IMR-90 (cell line): ENCODE measurements at regions not wholly inside any gene's neighbourhood (a gene's known extent, or its start where the extent isn't known, plus 50 kb on each side); places are given as distances from the start of the nearest gene placed in this dataset.

Experiments used
- ATAC-seq: fragments of 200-7000 bp; cut with Tn5 transposase; 2 replicates; pipeline ENCODE4 v1.9.1; 2020; ENCODE audit warnings: low read depth, mild to moderate bottlenecking, moderate library complexity
- BruUV-seq: library from RNA; stranded (reverse); fragments of 400-500 nt; replicated peaks from 2 replicates; lab custom pipeline; 2021; lab: Mats Ljungman, UMichigan
- CTCF ChIA-PET: fragments of 300-600 bp; formaldehyde crosslinking; extraction: SDS; loops from one replicate; lab custom pipeline; 2021; ENCODE audit warnings: antibody characterized with exemption; lab: Yijun Ruan, JAX
- POLR2A ChIA-PET: fragments of 300-600 bp; sonication (Branson Sonifier 250); formaldehyde crosslinking; loops from one replicate; lab custom pipeline; 2022; ENCODE audit warnings: antibody characterized with exemption; ENCODE audit not compliant: unreplicated experiment; lab: Charles Lee
- DNase-seq: peaks from one replicate; pipeline ENCODE4 v3.0.0; 2013
- H2AFZ ChIP-seq: replicated peaks from 2 replicates; pipeline ENCODE3; 2013; ENCODE audit warnings: low read length, mild to moderate bottlenecking; ENCODE audit not compliant: poor library complexity
- H2AK5ac ChIP-seq: 2 replicates; pipeline ENCODE4 v1.6.1; 2013; ENCODE audit warnings: low read depth, low read length, inconsistent platforms
- H2AK9ac ChIP-seq: replicated peaks from 2 replicates; pipeline ENCODE3; 2013; ENCODE audit warnings: mild to moderate bottlenecking, low read depth, low read length, moderate library complexity; ENCODE audit not compliant: poor library complexity
- H2BK120ac ChIP-seq: 2 replicates; pipeline ENCODE4 v1.6.1; 2013; ENCODE audit warnings: low read depth, low read length, inconsistent platforms
- H2BK15ac ChIP-seq: 3 replicates; pipeline ENCODE4 v1.6.1; 2013; ENCODE audit warnings: low read depth, low read length, inconsistent platforms
- H2BK20ac ChIP-seq: 2 replicates; pipeline ENCODE4 v1.6.1; 2013; ENCODE audit warnings: low read depth, mild to moderate bottlenecking, inconsistent platforms, low read length, moderate library complexity
- H2BK5ac ChIP-seq: 2 replicates; pipeline ENCODE4 v1.6.1; 2013; ENCODE audit warnings: mild to moderate bottlenecking, low read depth, low read length, inconsistent platforms; ENCODE audit not compliant: poor library complexity, severe bottlenecking
- H3K14ac ChIP-seq: replicated peaks from 2 replicates; pipeline ENCODE4 v1.6.1; 2013; ENCODE audit warnings: low read depth, low read length, inconsistent platforms
- H3K18ac ChIP-seq: 2 replicates; pipeline ENCODE4 v1.6.1; 2013; ENCODE audit warnings: low read depth, low read length, control low read depth
- H3K23ac ChIP-seq: 2 replicates; pipeline ENCODE4 v1.6.1; 2013; ENCODE audit warnings: low read depth, low read length, inconsistent platforms
- H3K27ac ChIP-seq: 2 replicates; pipeline ENCODE4 v1.5.1; 2013; ENCODE audit warnings: mild to moderate bottlenecking, control low read depth, low read length; ENCODE audit not compliant: insufficient read depth
- H3K27me3 ChIP-seq: 2 replicates; pipeline ENCODE4 v1.6.1; 2013; ENCODE audit warnings: low read length; ENCODE audit not compliant: control insufficient read depth, insufficient read depth
- H3K36me3 ChIP-seq: 2 replicates; pipeline ENCODE4 v1.6.1; 2013; ENCODE audit warnings: low read length, mixed read lengths; ENCODE audit not compliant: control insufficient read depth, insufficient read depth
- H3K4ac ChIP-seq: 2 replicates; pipeline ENCODE4 v1.6.1; 2013; ENCODE audit warnings: low read depth, low read length, inconsistent platforms
- H3K4me1 ChIP-seq: 2 replicates; pipeline ENCODE4 v1.6.1; 2013; ENCODE audit warnings: low read length, mixed read lengths; ENCODE audit not compliant: control insufficient read depth, insufficient read depth
- H3K4me2 ChIP-seq: 2 replicates; pipeline ENCODE4 v1.6.1; 2013; ENCODE audit warnings: low read depth, mild to moderate bottlenecking, control low read depth, low read length, moderate library complexity
- H3K4me3 ChIP-seq: 2 replicates; pipeline ENCODE4 v1.5.1; 2013; ENCODE audit warnings: low read depth, mild to moderate bottlenecking, control low read depth, low read length, moderate library complexity; ENCODE audit not compliant: insufficient read depth
- H3K56ac ChIP-seq: 2 replicates; pipeline ENCODE4 v1.6.1; 2013; ENCODE audit warnings: low read length, inconsistent platforms; ENCODE audit not compliant: insufficient read depth; ENCODE audit errors: extremely low read depth
- H3K79me1 ChIP-seq, 2 experiments: 2 replicates each; pipeline ENCODE4 v1.6.1; 2013; ENCODE audit warnings: low read length in 2 of 2, inconsistent platforms in 1 of 2, low read depth in 1 of 2
- H3K9ac ChIP-seq: 2 replicates; pipeline ENCODE4 v1.6.1; 2013; ENCODE audit warnings: low read depth, low read length, control low read depth
- H3K9me1 ChIP-seq: 2 replicates; pipeline ENCODE4 v1.6.1; 2013; ENCODE audit warnings: low read length, inconsistent platforms; ENCODE audit not compliant: insufficient read depth
- H3K9me3 ChIP-seq: 2 replicates; pipeline ENCODE4 v1.6.1; 2013; ENCODE audit warnings: low read length; ENCODE audit not compliant: control insufficient read depth, insufficient read depth
- H4K20me1 ChIP-seq: 2 replicates; pipeline ENCODE4 v1.6.1; 2013; ENCODE audit warnings: low read length, inconsistent platforms; ENCODE audit not compliant: insufficient read depth
- H4K5ac ChIP-seq: 2 replicates; pipeline ENCODE4 v1.6.1; 2013; ENCODE audit warnings: mild to moderate bottlenecking, low read depth, low read length, control low read depth
- H4K8ac ChIP-seq, 2 experiments: 2 replicates each; pipeline ENCODE4 v1.6.1; 2013; ENCODE audit warnings: low read depth in 2 of 2, low read length in 2 of 2, control low read depth in 1 of 2, inconsistent platforms in 1 of 2
- H4K91ac ChIP-seq: 2 replicates; pipeline ENCODE4 v1.6.1; 2013; ENCODE audit warnings: low read depth, low read length, inconsistent platforms; ENCODE audit not compliant: insufficient read depth
- BHLHE40 ChIP-seq: fragments of 150-350 bp; IDR thresholded peaks from 2 replicates; pipeline ENCODE4 v1.6.1; 2016; ENCODE audit warnings: mild to moderate bottlenecking, low read depth, low read length
- CEBPB ChIP-seq: IDR thresholded peaks from 2 replicates; pipeline ENCODE4 v1.6.1; 2012; ENCODE audit warnings: low read depth, low read length, improper control_type of control experiment
- NFE2L2 ChIP-seq: fragments of 150-350 bp; IDR thresholded peaks from 2 replicates; pipeline ENCODE4 v1.6.1; 2016; ENCODE audit warnings: low read depth, mild to moderate bottlenecking, low read length
- RAD21 ChIP-seq: IDR thresholded peaks from 2 replicates; pipeline ENCODE4 v1.6.1; 2012; ENCODE audit warnings: low read length, improper control_type of control experiment
- WGBS, 2 experiments: methylation state at CpG; one replicate each; pipeline versions ENCODE4 v1.1.5 to v1.1.7; 2013; ENCODE audit warnings: missing lambda C conversion rate in 2 of 2; ENCODE audit not compliant: insufficient read length in 1 of 2; ENCODE audit errors: extremely low coverage in 2 of 2; 5-methylcytosine and 5-hydroxymethylcytosine counted together
- dilution Hi-C: fragments of 300-500 bp; cut with HindIII; formaldehyde crosslinking; loops from one replicate; pipeline ENCODE4 v1.14.3; 2018; ENCODE audit warnings: low sequenced_read_pairs; ENCODE audit not compliant: unreplicated experiment
- in situ Hi-C: fragments of 300-500 bp; cut with MboI; formaldehyde crosslinking; loops from 3 replicates; pipeline ENCODE4 v1.14.3; 2019; ENCODE audit warnings: low sequenced_read_pairs, inconsistent platforms, mixed read lengths
- intact Hi-C: fragments of 100-400 bp; cut with micrococcal nuclease; formaldehyde crosslinking; loops from 2 replicates; pipeline ENCODE4 v1.10.0; 2022
- TF ChIP-seq, protein P1 (sequence below): fragments of 150-350 bp; IDR thresholded peaks from 2 replicates; pipeline ENCODE4 v1.6.1; 2017; ENCODE audit warnings: mild to moderate bottlenecking, antibody characterized with exemption, low read length, low read depth

DNA sequence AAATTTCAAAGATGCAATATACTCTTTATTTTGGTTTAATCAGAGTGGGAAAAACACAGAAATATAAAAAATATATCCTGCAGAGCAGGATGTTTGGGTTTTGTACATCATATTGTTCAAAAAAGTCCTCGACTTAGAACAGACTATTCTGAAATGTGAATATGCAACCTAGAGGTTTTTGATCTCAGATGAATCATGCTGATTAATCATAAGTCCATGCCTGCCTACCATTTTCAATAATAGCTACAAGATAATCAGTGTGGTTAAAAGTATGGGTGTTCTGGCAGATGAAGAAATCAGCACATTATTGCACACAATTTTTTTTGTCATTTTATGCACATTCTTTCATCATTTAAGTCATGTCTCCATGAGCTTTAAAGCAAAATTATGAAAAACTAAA, 1261.0 kb upstream of the NXPH2 start:
- no peak overlapping the region for H2BK15ac ChIP-seq
- POLR2A ChIA-PET, result no interaction called here

More for the DNA sequence above, 1261.0 kb upstream of the NXPH2 start:
- intact Hi-C loops (no loop called here), in situ Hi-C loops (no loop called here), dilution Hi-C loops (no loop called here)
- no peaks in the 10 kb centered on the region for H4K20me1 ChIP-seq
- no peak overlapping the region for H2BK120ac ChIP-seq
- no peak overlapping the region for H2AK5ac ChIP-seq
- no peak overlapping the region for H4K91ac ChIP-seq
- no peak overlapping the region for H3K56ac ChIP-seq
- H4K8ac ChIP-seq, result no peak overlapping the region
- DNase-seq (no peak), ATAC-seq (no peak)
- CTCF ChIA-PET, result no interaction called here
- no peak overlapping the region for H3K9ac ChIP-seq
- no peaks in the 10 kb centered on the region for H3K9me1 ChIP-seq
- peaks cover 11% of the 10 kb centered on the region for H3K9me3 ChIP-seq
- no peaks in the 10 kb centered on the region for H3K27me3 ChIP-seq
- no TSS peak for BruUV-seq
- H3K4me1 ChIP-seq, result no peaks in the 10 kb centered on the region
- H3K27ac ChIP-seq, result no peak overlapping the region
- TF ChIP-seq CEBPB, result no peak
- no peak for TF ChIP-seq BHLHE40
- no peak for TF ChIP-seq RAD21
- TF ChIP-seq NFE2L2, result no peak
- TF ChIP-seq, protein P1, sequence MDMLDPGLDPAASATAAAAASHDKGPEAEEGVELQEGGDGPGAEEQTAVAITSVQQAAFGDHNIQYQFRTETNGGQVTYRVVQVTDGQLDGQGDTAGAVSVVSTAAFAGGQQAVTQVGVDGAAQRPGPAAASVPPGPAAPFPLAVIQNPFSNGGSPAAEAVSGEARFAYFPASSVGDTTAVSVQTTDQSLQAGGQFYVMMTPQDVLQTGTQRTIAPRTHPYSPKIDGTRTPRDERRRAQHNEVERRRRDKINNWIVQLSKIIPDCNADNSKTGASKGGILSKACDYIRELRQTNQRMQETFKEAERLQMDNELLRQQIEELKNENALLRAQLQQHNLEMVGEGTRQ, result no peak
- H2BK5ac ChIP-seq, result no peak overlapping the region
- no peak overlapping the region for H3K18ac ChIP-seq
- no peak overlapping the region for H3K14ac ChIP-seq
- no peak overlapping the region for H2AFZ ChIP-seq
- no peak overlapping the region for H3K4me2 ChIP-seq
- no peak overlapping the region for H2BK20ac ChIP-seq
- no peak overlapping the region for H3K23ac ChIP-seq
- H2AK9ac ChIP-seq, result no peak overlapping the region
- no peak overlapping the region for H3K4ac ChIP-seq
- H3K79me1 ChIP-seq, result no peaks in the 10 kb centered on the region
- no peak overlapping the region for H4K5ac ChIP-seq
- WGBS, 2 experiments, result no CpG with 5 or more reads among the region's 1 CpG
- no peaks in the 10 kb centered on the region for H3K36me3 ChIP-seq
- H3K4me3 ChIP-seq, result no peak overlapping the region
